T-helper 1 cell (primary cell): ENCODE measurements at regions not wholly inside any gene's neighbourhood (a gene's known extent, or its start where the extent isn't known, plus 50 kb on each side); places are given as distances from the start of the nearest gene placed in this dataset.

Source experiments
- DNase-seq, 5 donors: peaks; one replicate each; pipeline ENCODE4 v3.0.0-alpha.2; 2012 to 2020

DNA sequence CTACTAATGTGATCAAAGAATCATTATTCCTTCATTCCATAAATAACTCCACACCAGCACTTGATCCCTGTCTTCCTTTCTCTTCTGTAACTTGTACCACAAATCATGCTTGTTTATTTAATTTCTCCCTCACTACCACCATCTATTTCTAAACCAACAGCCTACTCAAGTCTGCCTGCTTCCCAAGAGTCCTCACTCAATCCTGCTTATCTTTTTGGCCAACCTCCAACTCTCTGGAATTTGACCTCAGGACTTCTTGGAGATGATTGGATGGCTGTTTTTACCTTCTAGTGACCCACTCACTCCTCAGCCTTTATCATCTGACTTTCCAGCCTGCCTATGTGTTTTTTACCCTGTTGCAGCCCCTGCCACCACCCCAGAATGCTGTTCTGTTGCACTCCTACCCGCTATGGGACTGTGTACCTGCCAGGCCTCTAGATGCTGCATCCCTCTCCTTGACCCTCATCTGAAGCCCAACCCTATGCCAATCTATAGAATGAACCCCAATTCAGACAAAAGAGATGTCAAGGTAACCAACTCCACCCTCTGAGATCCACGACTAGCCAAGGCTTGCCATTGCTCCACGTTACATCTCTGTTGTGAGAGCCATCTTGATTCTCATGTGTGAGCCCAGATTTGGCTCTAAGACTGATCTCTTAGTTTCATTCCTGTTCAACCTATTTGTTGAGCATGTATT, 150.2 kb upstream of the PLEKHG7 start:
- DNase-seq, result no peak

DNA sequence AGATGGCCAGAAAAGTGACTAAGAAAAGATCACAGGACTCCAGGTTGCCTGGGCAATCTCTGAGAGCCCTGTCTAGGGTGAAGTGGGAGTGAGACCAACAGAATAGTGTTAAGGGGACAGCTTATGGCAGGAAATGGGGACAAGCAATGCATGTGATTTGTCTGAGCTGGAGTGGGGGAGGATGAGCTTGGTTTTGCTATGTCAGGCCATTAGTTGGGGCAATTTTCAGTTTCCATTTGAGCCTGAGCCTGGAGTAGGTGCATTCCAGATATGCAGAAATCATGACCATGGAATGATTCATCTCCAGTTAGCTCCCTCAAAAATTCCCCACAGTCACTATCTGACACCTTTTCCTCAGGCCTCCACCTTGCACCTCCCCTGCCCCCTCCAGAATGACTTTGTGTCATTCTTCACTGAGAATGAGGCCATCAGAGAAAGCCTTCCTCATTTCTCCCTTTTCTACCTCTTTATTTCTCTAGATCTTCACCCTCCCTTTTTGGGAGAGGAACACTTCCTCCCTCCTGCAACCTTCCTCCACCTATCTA, 150.9 kb upstream of the PLEKHG7 start:
- DNase-seq, result peak in 1 of 5 donors; percentile 52

DNA sequence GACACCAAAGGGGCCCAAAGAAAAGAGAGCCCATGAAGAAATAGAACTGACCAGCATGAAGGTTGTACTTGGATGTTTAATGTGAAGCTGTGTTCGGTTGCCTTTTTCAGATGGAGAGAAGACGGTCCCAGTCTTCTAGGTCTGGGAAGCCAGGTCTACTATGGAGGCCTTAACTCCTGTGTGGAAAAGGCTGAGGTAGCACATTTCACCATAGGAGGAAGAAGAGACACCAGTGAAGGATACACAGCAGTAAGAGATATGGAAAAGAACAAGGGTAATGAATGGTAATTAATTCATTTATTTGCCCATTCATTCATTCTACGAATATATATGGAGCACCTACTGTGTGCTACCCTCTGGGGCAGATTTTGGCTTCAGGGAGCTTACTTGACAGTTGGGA, 151.6 kb upstream of the PLEKHG7 start:
- no peak for DNase-seq

DNA sequence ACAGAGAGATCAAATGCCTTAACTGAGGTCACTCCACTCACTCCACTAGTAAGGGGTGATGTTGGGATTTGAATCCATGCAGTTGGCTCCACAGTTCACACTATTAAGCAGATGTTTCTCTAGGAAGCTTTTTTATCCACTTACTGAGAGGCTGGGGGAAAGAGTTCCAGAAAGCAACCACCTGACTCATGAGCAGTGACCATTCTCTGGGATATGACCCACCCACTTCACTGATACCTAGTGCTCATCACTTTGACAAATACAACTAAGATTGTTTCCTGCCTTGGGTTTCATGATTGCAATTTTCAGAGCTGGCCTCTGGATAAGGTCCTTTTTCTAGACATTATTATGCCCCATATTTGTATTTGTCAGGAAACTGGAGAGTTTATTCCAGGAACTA, 152.1 kb upstream of the PLEKHG7 start:
- DNase-seq, result no peak

DNA sequence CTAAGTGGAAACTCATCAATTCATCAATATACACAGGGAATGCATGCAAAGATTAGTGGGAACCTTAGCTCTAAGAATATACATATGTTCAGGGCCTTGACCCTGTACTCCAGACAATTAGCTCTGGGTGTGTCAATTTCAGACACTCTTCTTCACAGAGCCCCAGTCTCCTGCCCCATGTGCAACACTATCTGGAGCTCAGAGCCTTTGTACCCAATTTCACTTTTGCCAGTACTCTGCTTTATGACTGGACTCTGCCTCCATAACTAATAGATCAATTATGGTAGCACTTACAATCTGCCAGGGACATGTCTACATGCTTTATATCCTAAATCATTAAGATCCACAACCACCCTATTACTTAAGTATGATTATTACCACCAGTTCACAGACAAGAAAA, 152.5 kb upstream of the PLEKHG7 start:
- DNase-seq, result no peak

DNA sequence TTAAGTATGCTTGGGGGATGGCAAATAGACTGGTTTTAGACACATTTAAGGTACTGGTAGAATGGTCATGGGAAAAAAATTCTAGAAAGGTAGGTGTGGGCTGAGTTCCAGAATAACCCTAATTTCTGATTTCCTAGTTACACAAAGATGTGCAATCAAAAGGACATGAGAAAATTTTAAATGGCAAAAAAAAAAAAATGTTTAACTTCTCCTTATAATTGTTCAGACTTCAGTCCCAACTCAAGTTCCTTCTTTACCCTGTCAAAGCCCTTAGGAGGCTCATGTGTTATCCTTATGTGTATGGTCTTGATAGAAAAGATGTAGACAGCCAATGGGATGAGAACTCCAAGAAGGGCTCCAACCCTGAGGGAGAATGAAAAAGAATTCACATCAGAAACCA, 153.3 kb upstream of the PLEKHG7 start:
- no peak for DNase-seq

DNA sequence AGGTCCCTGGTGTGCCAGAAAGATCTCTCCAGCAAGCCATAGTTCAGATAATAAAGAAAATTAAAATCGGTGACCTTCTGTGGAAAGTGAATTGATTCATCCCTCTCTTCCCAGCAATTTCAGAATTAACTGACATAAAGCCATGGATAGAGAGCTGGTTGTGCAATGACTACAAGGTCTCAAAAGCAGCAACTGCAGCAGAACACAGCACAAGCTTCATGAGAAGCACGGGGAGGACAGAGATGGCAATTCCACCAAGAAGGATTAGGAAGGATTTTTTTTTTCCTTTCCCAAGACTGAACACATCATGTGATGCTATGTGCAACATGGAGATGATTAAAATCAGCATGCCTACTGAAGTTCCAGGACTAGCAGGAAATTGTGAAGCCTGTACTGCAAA, 154.9 kb upstream of the PLEKHG7 start:
- DNase-seq, result no peak

DNA sequence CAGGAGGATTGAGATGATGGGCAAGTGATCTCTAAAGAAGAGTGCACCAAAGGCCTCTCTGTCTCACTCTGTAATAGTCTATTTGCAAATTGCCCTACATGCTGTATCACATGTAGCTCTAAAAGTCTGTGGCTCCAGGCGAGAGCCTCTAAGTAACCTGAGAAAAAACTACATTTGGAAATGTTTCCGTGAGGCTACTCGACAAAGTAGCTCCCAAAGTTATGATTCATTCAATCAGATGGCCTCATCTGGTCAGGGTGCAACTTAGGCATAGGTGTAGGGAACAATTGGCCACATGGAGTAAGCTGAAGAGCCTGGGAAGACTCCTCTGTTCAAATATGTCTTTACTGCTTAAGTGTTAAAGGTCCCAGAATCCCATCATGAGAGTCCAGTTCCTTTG, 155.4 kb upstream of the PLEKHG7 start:
- no peak for DNase-seq

DNA sequence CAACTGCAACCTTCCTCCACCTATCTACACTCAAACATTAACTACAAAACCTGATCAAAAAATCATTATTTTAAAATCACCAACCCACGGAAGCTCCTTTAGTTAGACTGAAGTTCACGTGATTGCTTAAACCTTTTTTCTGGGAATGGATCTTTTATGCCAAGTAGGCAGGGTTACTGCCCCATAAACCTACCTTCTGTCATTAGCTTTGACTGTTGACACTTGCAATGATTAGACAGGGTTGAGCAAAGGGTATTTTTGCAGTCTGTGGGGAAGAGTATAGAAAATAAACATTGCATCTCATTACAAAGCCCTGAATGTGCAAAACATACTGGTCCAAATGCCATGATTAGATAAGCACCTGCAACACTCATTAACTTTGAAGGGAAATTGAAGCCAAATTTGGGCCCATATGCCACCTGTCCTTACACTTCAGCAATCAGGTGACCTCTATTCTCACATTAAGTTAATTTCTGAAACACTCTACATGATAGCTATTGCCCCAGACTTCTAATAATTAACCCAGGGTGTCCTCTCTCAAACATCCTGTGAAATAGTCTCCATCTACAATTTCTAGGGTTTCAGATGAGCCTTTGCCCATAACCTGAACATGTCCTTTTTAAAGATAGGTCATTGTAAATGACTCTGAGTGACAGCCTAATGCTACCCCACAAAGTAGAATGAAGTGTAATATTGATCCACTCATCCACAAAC, 156.0 kb upstream of the PLEKHG7 start:
- DNase-seq, result no peak

DNA sequence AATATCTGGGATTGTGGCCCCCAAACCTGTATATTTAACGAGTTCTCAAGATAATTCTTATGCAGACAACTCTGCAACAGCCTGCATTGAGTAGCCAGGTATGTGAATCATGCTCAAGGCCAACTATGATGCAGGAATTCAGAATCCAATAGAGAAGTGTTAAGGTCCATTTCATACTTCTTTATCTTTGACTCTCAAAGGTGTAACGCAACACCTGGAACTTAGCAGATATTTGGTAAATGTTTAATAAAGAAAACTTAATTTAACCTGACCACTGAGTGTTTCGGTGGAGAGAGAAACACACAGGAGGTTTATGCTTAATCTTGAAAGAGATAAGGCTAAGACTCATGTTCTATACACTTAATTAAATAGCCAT, 156.5 kb upstream of the PLEKHG7 start:
- DNase-seq, result no peak

DNA sequence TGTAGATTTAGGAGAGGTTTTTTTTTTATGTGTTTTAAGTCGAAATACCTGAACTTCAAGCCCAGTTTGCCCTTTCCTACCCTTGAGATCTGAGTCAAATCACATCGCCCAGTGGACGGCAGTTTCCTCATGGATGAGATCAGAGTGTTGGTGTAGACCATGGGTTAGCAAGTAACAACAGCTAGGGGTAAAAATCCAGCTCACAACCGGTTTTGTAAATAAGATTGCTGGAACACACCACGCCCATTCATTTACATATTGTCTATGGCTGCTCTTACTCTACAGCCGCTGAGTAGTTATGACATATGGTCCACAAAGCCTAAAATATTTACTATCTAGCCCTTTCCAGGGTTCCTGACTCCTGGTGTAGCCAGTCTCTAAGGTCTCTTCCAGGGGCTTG, 158.5 kb upstream of the PLEKHG7 start:
- no peak for DNase-seq

DNA sequence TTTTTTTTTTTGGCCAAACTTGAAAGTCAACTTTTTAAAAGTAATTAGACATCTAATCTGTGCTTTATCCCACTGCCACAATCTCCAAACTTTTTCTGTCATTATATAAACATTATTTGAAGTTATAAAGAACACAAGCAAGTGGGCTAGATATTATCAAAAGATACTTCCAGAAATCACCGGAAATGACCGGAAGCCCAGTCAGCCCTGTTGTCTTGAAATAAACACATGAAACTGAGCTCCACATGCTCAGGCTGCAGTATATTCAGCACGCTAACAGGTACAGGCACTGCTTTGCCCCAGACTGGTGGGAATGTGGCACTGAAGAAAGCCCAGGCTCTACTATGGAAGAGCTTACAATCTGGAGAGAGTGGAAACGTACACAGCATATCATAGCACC, 158.9 kb upstream of the PLEKHG7 start:
- no peak for DNase-seq

DNA sequence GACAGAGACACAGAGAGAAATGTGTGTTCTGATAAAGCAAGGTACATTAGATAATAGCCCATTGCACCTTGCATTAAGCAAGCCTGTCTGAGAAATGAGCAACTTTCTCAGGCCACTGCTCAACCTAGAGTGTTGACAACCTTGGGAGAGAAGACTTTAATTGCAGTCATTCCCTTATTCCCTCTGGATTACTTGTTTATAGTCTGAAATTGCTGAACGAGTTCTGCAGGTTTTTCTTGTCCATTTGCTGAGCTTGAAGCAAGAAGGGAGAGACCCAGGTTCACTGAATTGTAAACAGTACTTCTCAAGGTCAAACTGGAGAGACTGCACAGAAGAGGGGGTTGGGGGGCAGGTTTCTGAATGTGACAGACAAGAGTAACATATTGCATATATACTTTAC, 159.4 kb upstream of the PLEKHG7 start:
- no peak for DNase-seq

DNA sequence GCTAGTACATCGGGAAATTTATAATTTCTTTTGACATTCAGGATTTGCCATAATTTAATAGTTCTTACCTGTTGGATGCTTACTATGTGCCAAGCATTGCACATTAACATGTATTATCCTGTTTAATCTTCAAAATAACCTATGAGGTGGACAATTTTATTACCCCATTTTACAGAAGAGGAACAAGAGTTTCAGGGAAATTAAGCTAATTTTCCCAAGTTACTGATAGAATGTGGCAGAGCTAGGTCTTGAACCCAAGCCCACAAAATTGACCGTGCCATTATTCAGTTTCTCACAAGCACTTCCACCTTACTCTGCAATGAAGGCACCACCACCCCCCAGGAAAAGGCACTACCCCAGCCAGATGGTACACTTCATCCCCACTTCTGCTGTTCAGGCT, 161.1 kb upstream of the PLEKHG7 start:
- DNase-seq, result no peak

DNA sequence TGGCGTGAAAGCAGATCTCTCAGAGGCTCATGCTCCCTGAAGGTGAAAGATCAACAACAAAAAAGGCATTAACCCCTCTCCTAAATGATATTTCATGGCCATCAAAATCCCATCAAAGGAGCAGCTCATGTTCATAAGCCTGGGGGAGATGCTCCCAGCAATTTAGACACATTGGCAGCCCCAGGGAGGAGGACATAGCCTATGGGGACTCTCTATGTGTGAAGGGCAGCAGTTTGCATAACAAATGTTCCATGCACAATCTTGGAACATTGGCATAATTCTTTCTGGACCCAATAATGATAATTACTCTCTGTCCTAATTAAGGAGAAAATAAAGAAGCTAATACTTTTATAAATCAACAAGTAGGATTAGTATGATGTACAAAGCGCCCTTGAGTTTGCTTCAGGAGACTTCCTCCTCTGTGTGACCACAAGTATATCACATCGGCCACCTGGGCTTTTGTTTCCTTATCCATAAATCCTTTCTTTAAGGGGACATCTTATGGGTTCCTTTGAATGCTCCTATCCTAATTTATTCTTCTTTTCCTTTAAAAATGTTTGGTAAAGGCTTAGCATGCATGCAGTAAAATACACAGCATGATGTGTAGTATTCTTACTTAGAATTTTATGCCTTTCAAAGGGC, 161.9 kb upstream of the PLEKHG7 start:
- DNase-seq, result no peak

DNA sequence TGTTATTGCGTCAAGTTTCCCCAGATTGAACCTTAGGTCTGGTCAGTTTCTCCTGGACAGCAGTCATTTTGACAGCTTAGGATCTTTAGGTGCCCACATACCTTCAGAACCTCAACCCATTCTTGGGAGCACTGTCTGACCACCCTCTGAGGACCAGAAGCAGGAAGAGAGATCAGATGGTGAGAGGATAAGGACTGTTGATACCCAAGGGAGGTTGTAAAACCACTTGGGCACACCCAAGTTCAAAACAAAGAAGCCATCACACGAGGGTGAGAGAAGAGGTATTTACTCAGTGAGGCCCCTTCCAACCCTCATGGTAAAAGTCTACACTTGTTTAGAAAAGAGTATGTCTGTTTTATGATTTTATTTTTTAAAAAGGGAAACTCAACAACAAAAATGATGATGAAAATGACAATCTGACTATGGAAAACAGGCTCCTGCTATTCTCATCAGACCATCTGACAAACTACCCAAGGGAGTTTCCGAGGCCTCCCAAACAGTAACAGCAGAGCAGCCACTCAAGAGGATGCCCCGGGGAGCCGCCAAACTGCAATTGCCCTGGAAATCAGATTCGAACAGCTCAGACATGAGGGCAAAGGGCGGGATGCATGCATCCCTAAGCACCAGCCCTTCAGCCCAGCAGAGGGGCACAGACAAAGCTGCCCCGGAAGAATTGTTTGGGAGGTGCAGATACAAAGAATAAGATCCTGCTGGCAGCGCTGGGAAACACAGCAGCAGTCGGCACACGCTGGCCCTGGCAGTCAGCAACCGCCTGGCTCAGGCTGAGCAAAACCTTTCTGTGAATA, 162.6 kb upstream of the PLEKHG7 start:
- peak in 2 of 5 donors; percentile 4 to 74 for DNase-seq

DNA sequence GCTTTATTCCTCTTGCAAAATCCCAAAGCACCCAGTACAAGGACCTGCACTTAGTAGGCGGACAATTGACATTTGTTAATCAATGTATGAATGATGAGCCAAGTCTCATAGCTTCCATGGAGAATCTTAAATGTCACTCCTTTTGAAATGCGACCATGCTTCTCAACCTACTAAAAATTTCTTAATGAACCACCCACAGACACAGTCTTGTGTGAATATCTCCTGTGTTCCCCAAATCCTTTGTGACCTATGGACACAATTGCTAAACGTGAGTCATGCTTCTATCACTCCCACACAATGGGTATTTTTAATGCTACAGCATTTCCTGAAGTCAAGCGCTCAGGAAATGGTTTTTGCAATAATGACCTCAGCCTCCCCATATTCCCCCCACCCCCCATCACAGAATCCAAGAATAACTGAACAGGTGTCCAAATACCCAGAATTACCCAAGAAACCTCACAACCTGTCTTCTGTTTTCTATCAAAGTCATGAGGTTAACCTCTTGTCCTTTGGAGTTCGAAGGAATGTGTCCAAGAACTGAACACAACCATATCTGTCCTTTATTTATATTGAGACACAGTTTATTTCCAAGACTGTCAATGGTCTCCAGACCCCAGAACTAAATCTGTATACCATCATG, 163.6 kb upstream of the PLEKHG7 start:
- DNase-seq, result peak in 1 of 5 donors; percentile 68

DNA sequence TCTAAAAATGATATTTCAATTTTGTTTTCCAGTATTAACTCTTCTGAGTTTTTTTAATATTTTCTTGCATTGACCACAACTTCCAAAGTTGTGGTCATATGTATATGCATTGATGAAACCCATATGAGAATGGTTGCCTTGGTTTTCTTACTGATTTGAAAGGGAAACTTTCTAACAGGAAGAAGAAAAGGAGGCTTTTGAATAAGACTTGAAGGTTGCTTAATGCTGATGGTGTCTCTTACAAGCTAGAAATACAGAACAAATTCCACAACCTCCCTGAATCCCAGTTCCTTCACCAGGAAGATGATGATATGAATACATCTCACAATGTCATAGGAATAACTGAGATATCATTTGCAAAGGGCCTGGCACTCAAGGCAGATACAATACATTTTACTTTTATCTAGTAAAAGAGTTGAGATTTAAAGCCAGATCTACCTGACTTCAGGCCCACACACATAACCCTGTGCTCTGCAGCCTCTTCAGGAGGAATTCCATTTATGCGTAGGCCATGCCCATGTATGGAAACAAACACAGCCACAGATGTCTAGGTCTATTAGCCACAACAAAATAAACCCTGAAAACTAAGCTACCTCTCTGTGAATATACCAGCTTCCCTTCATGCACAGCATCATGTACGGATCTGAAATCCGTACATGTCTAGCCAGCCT, 165.4 kb upstream of the PLEKHG7 start:
- peak in 1 of 5 donors; percentile 34 for DNase-seq

DNA sequence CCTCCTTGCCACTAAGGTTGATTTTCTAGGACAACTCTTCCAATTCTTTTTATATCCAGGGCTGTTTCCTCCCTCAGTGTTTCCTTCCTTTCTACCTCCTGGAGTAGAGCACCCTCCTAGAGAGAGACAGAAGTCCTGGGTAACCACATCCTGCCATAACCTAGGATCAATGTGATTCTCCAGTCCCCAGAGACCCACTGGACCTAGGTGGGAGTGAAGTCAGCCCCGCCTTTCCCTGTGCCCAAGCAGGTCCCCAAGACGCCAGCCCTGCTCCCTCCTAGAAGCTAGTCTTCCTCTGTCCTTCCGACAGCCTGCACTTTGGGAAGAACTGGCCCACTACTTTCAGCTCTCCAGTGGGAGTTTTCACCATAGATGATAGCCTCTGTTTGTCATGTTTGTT, 166.8 kb upstream of the PLEKHG7 start:
- no peak for DNase-seq

DNA sequence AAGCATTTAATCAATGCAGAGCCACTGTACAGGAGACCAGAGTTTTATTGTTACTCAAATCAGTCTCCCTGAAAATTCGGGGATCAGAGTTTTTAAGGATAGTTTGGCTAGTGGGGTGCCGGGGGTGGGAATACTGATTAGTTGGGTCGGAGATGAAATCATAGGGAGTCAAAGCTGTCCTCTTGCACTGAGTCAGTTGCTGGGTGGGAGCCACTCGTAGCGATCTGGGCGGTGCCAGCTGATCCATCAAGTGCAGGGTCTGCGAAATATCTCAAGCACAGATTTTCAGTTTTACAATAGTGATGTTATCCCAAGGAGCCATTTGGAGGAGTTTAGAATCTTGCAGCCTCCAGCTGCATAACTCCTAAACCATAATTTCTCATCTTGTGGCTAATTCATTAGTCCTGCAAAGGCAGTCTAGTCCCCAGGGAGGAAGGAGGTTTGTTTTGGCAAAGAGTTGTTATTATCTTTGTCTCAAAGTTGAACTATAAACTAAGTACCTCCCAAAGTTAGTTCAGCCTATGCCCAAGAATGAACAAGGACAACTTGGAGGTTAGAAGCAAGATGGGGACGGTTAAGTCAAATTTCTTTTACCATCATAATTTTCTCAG, 169.4 kb upstream of the PLEKHG7 start:
- no peak for DNase-seq

DNA sequence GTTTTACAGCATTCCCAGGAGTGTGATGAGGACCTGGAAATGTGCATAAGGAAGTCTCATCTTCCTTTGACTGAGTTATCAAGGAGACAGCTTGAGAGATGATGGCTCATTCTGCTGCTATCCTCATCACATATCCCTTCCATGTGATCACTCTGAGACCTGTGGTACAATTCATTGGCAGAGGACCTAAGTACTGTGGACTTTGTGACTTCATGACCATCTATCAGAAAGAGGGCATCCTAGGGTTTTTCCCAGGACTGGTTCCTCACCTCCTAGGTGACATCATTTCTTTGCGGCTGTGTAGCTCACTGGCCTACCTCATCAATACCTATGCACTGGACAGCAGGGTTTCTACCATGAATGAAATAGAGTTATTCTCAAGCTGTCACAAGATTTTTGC, 172.1 kb upstream of the PLEKHG7 start:
- DNase-seq, result no peak

DNA sequence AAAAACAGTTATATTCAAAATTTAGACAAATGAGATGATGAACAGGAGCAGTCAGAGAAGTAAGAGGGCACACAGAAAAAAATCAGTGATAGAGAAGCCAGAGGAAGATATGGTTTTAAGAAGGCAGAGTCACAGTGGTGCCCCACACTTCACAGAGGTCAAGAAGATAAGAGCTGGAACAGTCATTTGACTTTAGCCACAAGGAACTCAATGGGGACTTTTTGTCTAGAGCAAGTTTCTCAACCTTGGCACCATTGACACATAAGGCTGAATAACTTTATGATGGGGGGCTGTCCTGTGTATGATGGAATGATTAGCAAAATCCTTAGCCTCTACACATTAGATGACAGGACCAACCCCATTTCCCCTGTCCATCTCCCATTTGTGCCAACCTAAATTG, 172.8 kb upstream of the PLEKHG7 start:
- DNase-seq, result no peak
